ENCODE measurements at regions not wholly inside any gene's neighbourhood (a gene's known extent, or its start where the extent isn't known, plus 50 kb on each side); places are given as distances from the start of the nearest gene placed in this dataset.

GRCh38 chr17:71530248-71530647 lies 590.6 kb upstream of the SOX9 start:
- Histone ChIP-seq H3K4me3 (ENCODE audit: control extremely low read depth in 1 of 5, extremely low read depth in 1 of 5, insufficient read depth in 1 of 5, low read depth in 2 of 5, low read length in 4 of 5) (no peak overlapping the region), H3K9me3 (ENCODE audit: control extremely low read depth in 1 of 3, control insufficient read depth in 2 of 3, insufficient read depth in 1 of 3, low read length in 2 of 3) (no peaks in the 10 kb centered on the region), H3K27me3 (replicated peaks in 1 of 4; ENCODE audit: control extremely low read depth in 1 of 4, control insufficient read depth in 3 of 4, insufficient read depth in 4 of 4, low read length in 3 of 4) (no peaks in the 10 kb centered on the region), H3K4me1 (ENCODE audit: control insufficient read depth in 2 of 2, insufficient read depth in 2 of 2, low read length in 2 of 2) (no peaks in the 10 kb centered on the region), H4K20me1 (ENCODE audit: control insufficient read depth, insufficient read depth, low read length, poor library complexity, severe bottlenecking) (no peaks in the 10 kb centered on the region), H2AFZ (ENCODE audit: insufficient read depth, low read depth, low read length, poor library complexity, severe bottlenecking) (no peak overlapping the region), H3K9ac (ENCODE audit: low read length) (no peak overlapping the region), H3K79me2 (ENCODE audit: control insufficient read depth, insufficient read depth, low read length) (no peaks in the 10 kb centered on the region), H3K27ac (ENCODE audit: low read length in 2 of 2) (no peak overlapping the region), H3K4me2 (replicated peaks; ENCODE audit: low read depth, low read length, poor library complexity, severe bottlenecking) (no peak overlapping the region), H3K36me3 (replicated peaks in 1 of 2; ENCODE audit: control extremely low read depth in 1 of 2, control insufficient read depth in 1 of 2, extremely low read depth in 1 of 2, insufficient read depth in 2 of 2, low read length in 1 of 2) (no peaks in the 10 kb centered on the region)
- TF ChIP-seq EZH2 (IDR thresholded peaks at IDR 0.05; ENCODE audit: borderline replicate concordance, insufficient read depth, low read depth, low read length, poor library complexity, severe bottlenecking), result no peak
- no peak for TF ChIP-seq CTCF (IDR thresholded peaks at IDR 0.05)
- DNase-seq (no peak), ATAC-seq (ENCODE audit: low read depth) (no peak)
- ChIA-PET POLR2A (no interaction called here), CTCF (no interaction called here)
- H3K4me1 Mint-ChIP-seq, result no peaks in the 10 kb centered on the region
- intact Hi-C loops (cut with micrococcal nuclease), result no loop called here
- no peak overlapping the region for H3K4me3 Mint-ChIP-seq
- WGBS (ENCODE audit: insufficient coverage), result no CpG with 5 or more reads among the region's 2 CpGs
- H3K27ac Mint-ChIP-seq, result no peak overlapping the region
- no peaks in the 10 kb centered on the region for H3K27me3 Mint-ChIP-seq
- peaks cover 2% of the 10 kb centered on the region for H3K9me3 Mint-ChIP-seq (ENCODE audit: insufficient read depth)

GRCh38 chr17:71535321-71535720 lies 585.5 kb upstream of the SOX9 start:
- intact Hi-C loops (cut with micrococcal nuclease), result no loop called here
- H3K9me3 ChIP-seq (ENCODE audit: control extremely low read depth in 1 of 3, control insufficient read depth in 2 of 3, insufficient read depth in 1 of 3, low read length in 2 of 3), result peaks cover 0 to 3% (median 0%) of the 10 kb centered on the region in 3 donors
- H4K20me1 ChIP-seq (ENCODE audit: control insufficient read depth, insufficient read depth, low read length, poor library complexity, severe bottlenecking), result no peaks in the 10 kb centered on the region
- no peaks in the 10 kb centered on the region for H3K27me3 Mint-ChIP-seq
- H3K4me3 Mint-ChIP-seq, result no peak overlapping the region
- no peak overlapping the region for H3K4me2 ChIP-seq (replicated peaks; ENCODE audit: low read depth, low read length, poor library complexity, severe bottlenecking)
- peaks cover 2% of the 10 kb centered on the region for H3K9me3 Mint-ChIP-seq (ENCODE audit: insufficient read depth)
- H3K79me2 ChIP-seq (ENCODE audit: control insufficient read depth, insufficient read depth, low read length), result no peaks in the 10 kb centered on the region
- no peak overlapping the region for H2AFZ ChIP-seq (ENCODE audit: insufficient read depth, low read depth, low read length, poor library complexity, severe bottlenecking)
- H3K36me3 ChIP-seq (replicated peaks in 1 of 2; ENCODE audit: control extremely low read depth in 1 of 2, control insufficient read depth in 1 of 2, extremely low read depth in 1 of 2, insufficient read depth in 2 of 2, low read length in 1 of 2), result no peaks in the 10 kb centered on the region
- 90% methylated on average over 1 of the region's 3 CpGs for WGBS (ENCODE audit: insufficient coverage)
- H3K4me1 Mint-ChIP-seq, result no peaks in the 10 kb centered on the region
- ChIA-PET CTCF (no interaction called here), POLR2A (no interaction called here)
- no peaks in the 10 kb centered on the region for H3K4me1 ChIP-seq (ENCODE audit: control insufficient read depth in 2 of 2, insufficient read depth in 2 of 2, low read length in 2 of 2)
- H3K27ac Mint-ChIP-seq, result no peak overlapping the region
- no peak overlapping the region for H3K27ac ChIP-seq (ENCODE audit: low read length in 2 of 2)
- no peak overlapping the region for H3K4me3 ChIP-seq (ENCODE audit: control extremely low read depth in 1 of 5, extremely low read depth in 1 of 5, insufficient read depth in 1 of 5, low read depth in 2 of 5, low read length in 4 of 5)
- H3K9ac ChIP-seq (ENCODE audit: low read length), result no peak overlapping the region
- no peak for DNase-seq
- no peaks in the 10 kb centered on the region for H3K27me3 ChIP-seq (replicated peaks in 1 of 4; ENCODE audit: control extremely low read depth in 1 of 4, control insufficient read depth in 3 of 4, insufficient read depth in 4 of 4, low read length in 3 of 4)
- ATAC-seq (ENCODE audit: low read depth), result no peak
- TF ChIP-seq CTCF (IDR thresholded peaks at IDR 0.05) (no peak), EZH2 (IDR thresholded peaks at IDR 0.05; ENCODE audit: borderline replicate concordance, insufficient read depth, low read depth, low read length, poor library complexity, severe bottlenecking) (no peak)

Data from B cell (primary cell).